Thoracic aorta (tissue), 2 donors: ENCODE measurements at regions not wholly inside any gene's neighbourhood (a gene's known extent, or its start where the extent isn't known, plus 50 kb on each side); places are given as distances from the start of the nearest gene placed in this dataset.
A peak's percentile ranks its signal among the peaks of the same experiment; 100 is the strongest.

Experiments
- ATAC-seq: fragments of 150-250 bp; one replicate; pipeline ENCODE4 v1.8.0; 2017; ENCODE audit warnings: low read depth; ENCODE audit not compliant: insufficient number of reproducible peaks, low FRiP score
- DNase-seq: peaks from one replicate; pipeline ENCODE4 v3.0.0-alpha.2; 2020; ENCODE audit warnings: low spot score
- H3K27ac ChIP-seq, 2 donors: fragments of 200-600 bp; sonication (generic); 1 replicate in 1 of 2; 2 replicates in 1 of 2; pipeline ENCODE4 v1.5.1; 2016; ENCODE audit warnings: mild to moderate bottlenecking in 2 of 2, moderate library complexity in 2 of 2
- H3K27me3 ChIP-seq: fragments of 200-600 bp; sonication (generic); replicated peaks from 2 replicates; pipeline ENCODE4 v1.6.0; 2016; ENCODE audit warnings: mild to moderate bottlenecking; ENCODE audit not compliant: insufficient read depth
- H3K36me3 ChIP-seq: fragments of 200-600 bp; sonication (generic); one replicate; pipeline ENCODE4 v1.5.1; 2016
- H3K4me1 ChIP-seq, 2 donors: fragments of 200-600 bp; sonication (generic); 1 replicate in 1 of 2; 2 replicates in 1 of 2; pipeline versions ENCODE4 v1.5.1 to v1.6.0; 2016; ENCODE audit warnings: low read depth in 2 of 2, mild to moderate bottlenecking in 1 of 2; ENCODE audit not compliant: control insufficient read depth in 1 of 2
- H3K4me3 ChIP-seq: fragments of 200-600 bp; sonication (generic); 2 replicates; pipeline ENCODE4 v1.5.1; 2016; ENCODE audit warnings: mild to moderate bottlenecking
- H3K9me3 ChIP-seq: fragments of 200-600 bp; sonication (generic); 2 replicates; pipeline ENCODE4 v1.5.1; 2016
- CTCF ChIP-seq: fragments of 200-600 bp; sonication (generic); IDR thresholded peaks from one replicate; pipeline ENCODE4 v1.5.1; 2019; ENCODE audit warnings: antibody characterized with exemption

DNA sequence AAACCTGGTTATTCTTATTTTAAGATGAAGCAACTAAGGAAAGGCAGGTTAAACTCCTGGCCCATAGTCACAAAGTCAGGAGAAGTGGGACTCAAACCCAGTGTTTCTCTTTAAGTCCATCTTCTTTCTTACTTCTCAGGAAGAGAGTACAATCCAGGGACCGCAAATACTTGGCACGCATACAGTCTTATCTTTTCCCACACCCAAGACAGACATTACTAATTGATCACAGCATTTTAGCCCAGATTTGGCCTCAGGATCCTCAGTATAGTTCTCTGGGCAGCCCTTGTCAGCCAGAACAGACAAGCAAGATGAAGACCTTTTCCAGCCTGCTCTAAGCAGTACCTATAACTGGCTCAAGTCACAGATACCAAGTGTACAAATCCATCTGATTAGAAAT lies 125.5 kb upstream of the RAI14 start:
- Histone ChIP-seq H3K27ac (peak overlapping the region; percentile 15 to 62), H3K27me3 (no peaks in the 10 kb centered on the region), H3K4me1 (peaks cover 33 to 73% of the 10 kb centered on the region in 2 donors), H3K9me3 (no peaks in the 10 kb centered on the region), H3K4me3 (no peak overlapping the region), H3K36me3 (no peaks in the 10 kb centered on the region)
- no peak for ATAC-seq
- DNase-seq: no peak
- TF ChIP-seq CTCF: no peak

- TF ChIP-seq CTCF: no peak
- no peak for ATAC-seq
- Histone ChIP-seq H3K4me1 (peaks cover 30 to 80% of the 10 kb centered on the region in 2 donors), H3K4me3 (no peak overlapping the region), H3K9me3 (no peaks in the 10 kb centered on the region), H3K27me3 (no peaks in the 10 kb centered on the region), H3K27ac (peak overlapping the region; percentile 73 to 80), H3K36me3 (no peaks in the 10 kb centered on the region)
- no peak for DNase-seq
Measured at GRCh38 chr5:34531751-34532360, 124.3 kb upstream of the RAI14 start.

- no peak for TF ChIP-seq CTCF
- ATAC-seq: no peak
- no peaks in the 10 kb centered on the region for H3K9me3 ChIP-seq
- H3K36me3 ChIP-seq: no peaks in the 10 kb centered on the region
- no peak overlapping the region for H3K4me3 ChIP-seq
- peak overlapping the region; percentile 73 to 80 for H3K27ac ChIP-seq
- H3K27me3 ChIP-seq: no peaks in the 10 kb centered on the region
- H3K4me1 ChIP-seq: peaks cover 30 to 88% of the 10 kb centered on the region in 2 donors
- DNase-seq: no peak
Measured at GRCh38 chr5:34533582-34534522, 122.3 kb upstream of the RAI14 start.

- H3K4me3 ChIP-seq: no peak overlapping the region
- H3K27me3 ChIP-seq: no peaks in the 10 kb centered on the region
- no peaks in the 10 kb centered on the region for H3K36me3 ChIP-seq
- peak; percentile 72 for ATAC-seq
- H3K27ac ChIP-seq: peak overlapping the region; percentile 73 to 80
- DNase-seq: no peak
- no peaks in the 10 kb centered on the region for H3K9me3 ChIP-seq
- TF ChIP-seq CTCF: no peak
- peaks cover 30 to 81% of the 10 kb centered on the region in 2 donors for H3K4me1 ChIP-seq
Measured at GRCh38 chr5:34534523-34535103, 121.5 kb upstream of the RAI14 start.

- DNase-seq (no peak), ATAC-seq (no peak)
- no peak overlapping the region for H3K4me3 ChIP-seq
- H3K27ac ChIP-seq: peak overlapping the region; percentile 73 to 80
- H3K4me1 ChIP-seq: peaks cover 27 to 73% of the 10 kb centered on the region in 2 donors
- no peak for TF ChIP-seq CTCF
- no peaks in the 10 kb centered on the region for H3K27me3 ChIP-seq
- no peaks in the 10 kb centered on the region for H3K36me3 ChIP-seq
- H3K9me3 ChIP-seq: no peaks in the 10 kb centered on the region
Measured at GRCh38 chr5:34535433-34535832, 120.7 kb upstream of the RAI14 start.
